Astrocyte (in vitro differentiated cells and primary cell): ENCODE measurements at regions not wholly inside any gene's neighbourhood (a gene's known extent, or its start where the extent isn't known, plus 50 kb on each side); places are given as distances from the start of the nearest gene placed in this dataset.

Source experiments
- EZH2 ChIP-seq: IDR thresholded peaks from 2 replicates; pipeline ENCODE4 v1.6.1; 2012; ENCODE audit warnings: mild to moderate bottlenecking, low read length, inconsistent platforms; ENCODE audit not compliant: insufficient read depth
- TF ChIP-seq, protein P1 (sequence below): IDR thresholded peaks from 2 replicates; pipeline ENCODE4 v1.5.1; 2011; ENCODE audit warnings: low read depth, mild to moderate bottlenecking, inconsistent platforms, low read length, moderate library complexity; ENCODE audit not compliant: insufficient read depth

DNA sequence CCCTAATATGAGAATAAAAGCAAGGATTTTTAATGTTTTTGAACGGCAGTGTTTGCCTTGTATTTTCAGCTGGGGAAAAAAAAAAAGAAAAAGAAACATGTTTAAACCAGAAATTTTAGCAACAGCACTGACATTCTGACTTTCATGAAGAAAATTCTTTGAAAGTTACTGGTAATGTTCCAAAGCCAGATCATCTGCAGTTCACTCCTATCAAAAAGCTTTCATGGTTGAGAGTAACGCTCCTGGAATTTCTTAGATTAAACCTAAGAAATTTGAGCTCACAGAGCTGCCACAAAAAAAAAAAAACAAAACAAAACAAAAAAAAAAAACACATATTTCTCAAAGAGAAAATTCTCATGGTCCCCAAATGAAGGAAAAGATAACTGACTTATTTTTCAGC, 1106.7 kb downstream of the EFNB2 start:
- TF ChIP-seq, protein P1, sequence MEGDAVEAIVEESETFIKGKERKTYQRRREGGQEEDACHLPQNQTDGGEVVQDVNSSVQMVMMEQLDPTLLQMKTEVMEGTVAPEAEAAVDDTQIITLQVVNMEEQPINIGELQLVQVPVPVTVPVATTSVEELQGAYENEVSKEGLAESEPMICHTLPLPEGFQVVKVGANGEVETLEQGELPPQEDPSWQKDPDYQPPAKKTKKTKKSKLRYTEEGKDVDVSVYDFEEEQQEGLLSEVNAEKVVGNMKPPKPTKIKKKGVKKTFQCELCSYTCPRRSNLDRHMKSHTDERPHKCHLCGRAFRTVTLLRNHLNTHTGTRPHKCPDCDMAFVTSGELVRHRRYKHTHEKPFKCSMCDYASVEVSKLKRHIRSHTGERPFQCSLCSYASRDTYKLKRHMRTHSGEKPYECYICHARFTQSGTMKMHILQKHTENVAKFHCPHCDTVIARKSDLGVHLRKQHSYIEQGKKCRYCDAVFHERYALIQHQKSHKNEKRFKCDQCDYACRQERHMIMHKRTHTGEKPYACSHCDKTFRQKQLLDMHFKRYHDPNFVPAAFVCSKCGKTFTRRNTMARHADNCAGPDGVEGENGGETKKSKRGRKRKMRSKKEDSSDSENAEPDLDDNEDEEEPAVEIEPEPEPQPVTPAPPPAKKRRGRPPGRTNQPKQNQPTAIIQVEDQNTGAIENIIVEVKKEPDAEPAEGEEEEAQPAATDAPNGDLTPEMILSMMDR: no peak
- no peak for TF ChIP-seq EZH2
